ENCODE measurements at regions not wholly inside any gene's neighbourhood (a gene's known extent, or its start where the extent isn't known, plus 50 kb on each side); places are given as distances from the start of the nearest gene placed in this dataset.

- TF ChIP-seq CTCF (conservative IDR thresholded peaks at IDR 0.05; ENCODE audit: low read length): no peak
- no peak for TF ChIP-seq EZH2phosphoT487 (IDR thresholded peaks at IDR 0.05; ENCODE audit: borderline replicate concordance)
Measured at GRCh38 chr4:31783311-31783710, 1063.1 kb downstream of the PCDH7 start.

Data from Loucy (cell line).